PC-3 (cell line): ENCODE measurements at regions not wholly inside any gene's neighbourhood (a gene's known extent, or its start where the extent isn't known, plus 50 kb on each side); places are given as distances from the start of the nearest gene placed in this dataset.

ENCODE experiments used
- ATAC-seq: fragments of 200-7000 bp; cut with Tn5 transposase; 2 replicates; pipeline ENCODE4 v1.9.1; 2020; ENCODE audit warnings: mild to moderate bottlenecking, moderate library complexity
- BruUV-seq: library from RNA; stranded (reverse); fragments of 400-500 nt; replicated peaks from 2 replicates; lab custom pipeline; 2021; lab: Mats Ljungman, UMichigan
- CTCF ChIA-PET: fragments of 300-600 bp; sonication (Branson Sonifier 250); formaldehyde crosslinking; loops from one replicate; lab custom pipeline; 2022; ENCODE audit warnings: antibody characterized with exemption; lab: Charles Lee
- POLR2A ChIA-PET: fragments of 300-600 bp; sonication (Branson Sonifier 250); formaldehyde crosslinking; loops from one replicate; lab custom pipeline; 2022; ENCODE audit warnings: antibody characterized with exemption; ENCODE audit not compliant: unreplicated experiment; lab: Charles Lee
- DNase-seq: peaks from one replicate; pipeline ENCODE4 v3.0.0-alpha.2; 2015
- H2AFZ ChIP-seq: fragments of 300-600 bp; sonication (generic); 2 replicates; pipeline ENCODE4 v1.6.0; 2016; ENCODE audit warnings: antibody characterized with exemption, low read length
- H3F3A ChIP-seq: fragments of 300-600 bp; sonication (generic); one replicate; pipeline ENCODE4 v1.6.0; 2017; ENCODE audit warnings: antibody characterized with exemption, low read length, control low read depth, mild to moderate bottlenecking; ENCODE audit not compliant: unreplicated experiment
- H3K27ac ChIP-seq: fragments of 300-600 bp; sonication (generic); 2 replicates; pipeline ENCODE4 v1.5.1; 2016; ENCODE audit warnings: mild to moderate bottlenecking, low read length
- H3K27me3 ChIP-seq: fragments of 300-600 bp; sonication (generic); 2 replicates; pipeline ENCODE4 v1.6.1; 2016; ENCODE audit warnings: low read length, mixed read lengths
- H3K36me3 ChIP-seq: fragments of 300-600 bp; sonication (generic); 2 replicates; pipeline ENCODE4 v1.6.1; 2016; ENCODE audit warnings: low read depth, mixed run types, low read length, mixed read lengths
- H3K4me1 ChIP-seq: fragments of 300-600 bp; sonication (generic); 2 replicates; pipeline ENCODE4 v1.5.1; 2016; ENCODE audit warnings: low read length; ENCODE audit not compliant: insufficient read depth
- H3K4me2 ChIP-seq: fragments of 300-600 bp; sonication (generic); 2 replicates; pipeline ENCODE4 v1.6.0; 2016; ENCODE audit warnings: low read length
- H3K4me3 ChIP-seq: fragments of 300-600 bp; sonication (generic); 2 replicates; pipeline ENCODE4 v1.5.1; 2016; ENCODE audit warnings: mild to moderate bottlenecking, low read length, mixed read lengths
- H3K79me2 ChIP-seq: fragments of 300-600 bp; sonication (generic); 2 replicates; pipeline ENCODE4 v1.6.1; 2017; ENCODE audit warnings: low read length, mixed read lengths
- H3K9ac ChIP-seq: fragments of 300-600 bp; sonication (generic); 2 replicates; pipeline ENCODE4 v1.6.0; 2016; ENCODE audit warnings: mild to moderate bottlenecking, low read length
- H3K9me2 ChIP-seq: fragments of 300-600 bp; sonication (generic); replicated peaks from 2 replicates; pipeline ENCODE4 v1.6.1; 2016; ENCODE audit warnings: mixed run types, low read length, mixed read lengths
- H3K9me3 ChIP-seq: fragments of 300-600 bp; sonication (generic); 2 replicates; pipeline ENCODE4 v1.6.1; 2016; ENCODE audit warnings: low read length, mixed read lengths
- H4K20me1 ChIP-seq: fragments of 300-600 bp; sonication (generic); 2 replicates; pipeline ENCODE4 v1.6.1; 2016; ENCODE audit warnings: low read length, mixed read lengths
- CTCF ChIP-seq: fragments of 300-600 bp; sonication (generic); conservative IDR thresholded peaks from 2 replicates; pipeline ENCODE4 v1.5.1; 2017; ENCODE audit warnings: antibody characterized with exemption, low read depth, mild to moderate bottlenecking, low read length
- EZH2 ChIP-seq: fragments of 300-600 bp; sonication (generic); IDR thresholded peaks from one replicate; pipeline ENCODE4 v1.6.1; 2017; ENCODE audit warnings: antibody characterized with exemption, mild to moderate bottlenecking, low read length; ENCODE audit not compliant: unreplicated experiment
- EZH2phosphoT487 ChIP-seq: fragments of 300-600 bp; sonication (generic); IDR thresholded peaks from 2 replicates; pipeline ENCODE4 v1.6.1; 2018; ENCODE audit warnings: mild to moderate bottlenecking, antibody characterized with exemption, low read length, borderline replicate concordance
- intact Hi-C: fragments of 100-400 bp; cut with micrococcal nuclease; formaldehyde crosslinking; loops from 2 replicates; pipeline ENCODE4 v1.9.0; 2023

DNA sequence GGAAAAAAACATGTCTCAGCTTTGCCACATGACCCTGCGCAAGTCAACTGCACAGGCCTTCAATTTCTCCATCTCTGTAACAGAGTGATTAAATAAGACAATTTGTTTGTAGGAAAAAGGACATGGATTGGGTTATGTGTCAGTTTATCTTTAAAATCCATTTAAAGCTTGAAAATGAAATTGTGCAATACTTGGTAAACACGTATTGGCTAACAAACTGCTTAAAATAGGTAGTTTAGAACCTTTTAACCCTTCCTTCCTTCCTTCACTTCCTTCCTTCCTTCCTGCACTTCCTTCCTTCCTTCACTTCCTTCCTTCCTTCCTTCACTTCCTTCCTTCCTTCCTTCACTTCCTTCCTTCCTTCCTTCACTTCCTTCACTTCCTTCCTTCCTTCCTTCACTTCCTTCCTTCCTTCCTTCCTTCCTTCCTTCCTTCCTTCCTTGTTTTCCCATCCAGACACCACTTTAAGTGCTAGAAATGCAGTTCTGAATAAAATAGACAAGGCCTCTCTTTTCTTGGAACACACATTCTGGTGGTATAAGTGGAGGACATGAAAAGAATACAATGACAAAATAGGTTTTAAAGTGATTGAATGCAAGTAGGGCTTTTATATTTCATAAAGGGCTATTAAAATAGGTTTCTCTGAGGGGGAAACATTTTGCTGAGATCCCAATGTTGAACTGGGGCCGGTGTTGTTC lies 130.2 kb upstream of the TP63 start:
- Histone ChIP-seq H2AFZ (no peak overlapping the region), H3K9ac (no peak overlapping the region), H3K4me2 (no peak overlapping the region), H4K20me1 (no peaks in the 10 kb centered on the region), H3K4me1 (no peaks in the 10 kb centered on the region), H3K79me2 (no peaks in the 10 kb centered on the region), H3K27ac (no peak overlapping the region), H3K4me3 (no peak overlapping the region), H3K27me3 (no peaks in the 10 kb centered on the region), H3K9me2 (no peaks in the 10 kb centered on the region), H3F3A (no peaks in the 10 kb centered on the region), H3K9me3 (no peaks in the 10 kb centered on the region), H3K36me3 (no peaks in the 10 kb centered on the region)
- intact Hi-C loops, result no loop called here
- CTCF ChIA-PET, result no interaction called here
- no peak for TF ChIP-seq EZH2phosphoT487
- TF ChIP-seq CTCF, result no peak
- TF ChIP-seq EZH2, result no peak
- no TSS peak for BruUV-seq
- ATAC-seq (no peak), DNase-seq (no peak)
- POLR2A ChIA-PET, result no interaction called here

GRCh38 chr3:189502256-189502655 lies 128.9 kb upstream of the TP63 start:
- intact Hi-C loops, result no loop called here
- no peak overlapping the region for H3K27ac ChIP-seq
- H3K36me3 ChIP-seq, result no peaks in the 10 kb centered on the region
- ATAC-seq, result no peak
- H3K4me3 ChIP-seq, result no peak overlapping the region
- H3K79me2 ChIP-seq, result no peaks in the 10 kb centered on the region
- no peak for TF ChIP-seq EZH2phosphoT487
- TF ChIP-seq CTCF, result no peak
- no peak for TF ChIP-seq EZH2
- H4K20me1 ChIP-seq, result no peaks in the 10 kb centered on the region
- no TSS peak for BruUV-seq
- H3K4me1 ChIP-seq, result no peaks in the 10 kb centered on the region
- no peaks in the 10 kb centered on the region for H3K27me3 ChIP-seq
- no peak overlapping the region for H3K9ac ChIP-seq
- H3K9me2 ChIP-seq, result no peaks in the 10 kb centered on the region
- ChIA-PET CTCF (no interaction called here), POLR2A (no interaction called here)
- H3K9me3 ChIP-seq, result no peaks in the 10 kb centered on the region
- H2AFZ ChIP-seq, result no peak overlapping the region
- H3F3A ChIP-seq, result no peaks in the 10 kb centered on the region
- DNase-seq, result no peak
- H3K4me2 ChIP-seq, result no peak overlapping the region

DNA sequence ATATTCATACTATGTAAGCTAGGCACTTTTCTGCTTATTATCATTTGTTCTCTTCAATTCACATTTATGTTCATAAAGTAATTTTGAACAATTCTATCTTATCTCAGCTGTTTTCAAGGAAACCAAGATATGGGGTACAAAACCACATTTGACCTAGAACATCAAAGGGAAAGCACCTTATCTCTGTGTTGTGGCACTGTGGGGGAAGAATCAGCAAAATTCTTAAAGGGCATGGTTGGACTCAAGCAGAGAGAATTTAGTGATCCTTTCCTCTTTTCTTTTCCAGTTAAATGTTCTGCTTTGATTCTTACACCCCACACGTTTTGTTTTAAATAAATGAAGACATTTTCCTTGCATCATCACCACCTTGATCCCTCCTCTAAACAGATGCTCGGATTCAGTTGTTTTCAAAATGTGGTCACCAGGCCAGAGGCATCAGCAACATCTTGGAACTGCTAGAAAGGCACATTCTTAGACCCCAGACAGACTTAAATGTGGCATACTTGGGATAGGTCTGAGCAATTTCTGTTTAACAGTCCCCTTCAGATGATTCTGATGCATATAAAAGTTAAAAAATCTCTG lies 128.4 kb upstream of the TP63 start:
- H3K27me3 ChIP-seq, result no peaks in the 10 kb centered on the region
- ATAC-seq, result no peak
- H3K9me2 ChIP-seq, result no peaks in the 10 kb centered on the region
- H3K9ac ChIP-seq, result no peak overlapping the region
- no peak overlapping the region for H3K4me3 ChIP-seq
- intact Hi-C loops, result no loop called here
- DNase-seq, result no peak
- no TSS peak for BruUV-seq
- H3K4me2 ChIP-seq, result no peak overlapping the region
- ChIA-PET POLR2A (interaction anchor here (0.6 kb wide), 1 partner anchor 346 kb away, joined by 3 read pairs; no protein-coding TSS in a partner anchor), CTCF (no interaction called here)
- no peaks in the 10 kb centered on the region for H4K20me1 ChIP-seq
- H3K79me2 ChIP-seq, result no peaks in the 10 kb centered on the region
- no peaks in the 10 kb centered on the region for H3K36me3 ChIP-seq
- H3F3A ChIP-seq, result no peaks in the 10 kb centered on the region
- H3K4me1 ChIP-seq, result no peaks in the 10 kb centered on the region
- H3K27ac ChIP-seq, result no peak overlapping the region
- H3K9me3 ChIP-seq, result no peaks in the 10 kb centered on the region
- no peak for TF ChIP-seq EZH2
- TF ChIP-seq EZH2phosphoT487, result no peak
- TF ChIP-seq CTCF, result no peak
- no peak overlapping the region for H2AFZ ChIP-seq
